Suprapubic skin (tissue), 4 donors: ENCODE measurements at regions not wholly inside any gene's neighbourhood (a gene's known extent, or its start where the extent isn't known, plus 50 kb on each side); places are given as distances from the start of the nearest gene placed in this dataset.

Source experiments
- CTCF ChIP-seq, 2 donors: fragments of 200-600 bp in 1 of 2; fragments of 450-650 bp in 1 of 2; sonication (generic) in 1 of 2; IDR thresholded peaks; one replicate each; pipeline ENCODE4 v1.5.1; 2016 to 2019; ENCODE audit warnings: antibody characterized with exemption in 2 of 2, mild to moderate bottlenecking in 1 of 2, moderate library complexity in 1 of 2
- EP300 ChIP-seq: sonication (generic); formaldehyde crosslinking; IDR thresholded peaks from one replicate; pipeline ENCODE4 v1.6.1; 2017; ENCODE audit warnings: antibody characterized with exemption
- POLR2A ChIP-seq, 2 donors: fragments of 450-650 bp; IDR thresholded peaks; one replicate each; pipeline ENCODE4 v1.6.1; 2017; ENCODE audit warnings: antibody characterized with exemption in 2 of 2, mild to moderate bottlenecking in 2 of 2, moderate library complexity in 2 of 2
- POLR2AphosphoS5 ChIP-seq, 3 donors: sonication (generic); formaldehyde crosslinking; IDR thresholded peaks; one replicate each; pipeline ENCODE4 v1.6.1; 2017; ENCODE audit warnings: antibody characterized with exemption in 3 of 3

- TF ChIP-seq POLR2AphosphoS5 (IDR thresholded peaks at IDR 0.05) (no peak), POLR2A (IDR thresholded peaks at IDR 0.05) (no peak), CTCF (IDR thresholded peaks at IDR 0.05) (no peak), EP300 (no peak)
These were observed 236.6 kb upstream of the FAM83B start for GRCh38 chr6:54609981-54610380.
